NCI-H526 (cell line): ENCODE measurements at regions not wholly inside any gene's neighbourhood (a gene's known extent, or its start where the extent isn't known, plus 50 kb on each side); places are given as distances from the start of the nearest gene placed in this dataset.
"Not testable (repeated sequence)": the region's sequence is repeated elsewhere in the genome, so short reads cannot be mapped to it uniquely, and the experiment has no call there.

Experiments
- DNase-seq, 2 experiments: peaks; one replicate each; lab custom pipeline; 2025; lab: John Stamatoyannopoulos, UW

DNA sequence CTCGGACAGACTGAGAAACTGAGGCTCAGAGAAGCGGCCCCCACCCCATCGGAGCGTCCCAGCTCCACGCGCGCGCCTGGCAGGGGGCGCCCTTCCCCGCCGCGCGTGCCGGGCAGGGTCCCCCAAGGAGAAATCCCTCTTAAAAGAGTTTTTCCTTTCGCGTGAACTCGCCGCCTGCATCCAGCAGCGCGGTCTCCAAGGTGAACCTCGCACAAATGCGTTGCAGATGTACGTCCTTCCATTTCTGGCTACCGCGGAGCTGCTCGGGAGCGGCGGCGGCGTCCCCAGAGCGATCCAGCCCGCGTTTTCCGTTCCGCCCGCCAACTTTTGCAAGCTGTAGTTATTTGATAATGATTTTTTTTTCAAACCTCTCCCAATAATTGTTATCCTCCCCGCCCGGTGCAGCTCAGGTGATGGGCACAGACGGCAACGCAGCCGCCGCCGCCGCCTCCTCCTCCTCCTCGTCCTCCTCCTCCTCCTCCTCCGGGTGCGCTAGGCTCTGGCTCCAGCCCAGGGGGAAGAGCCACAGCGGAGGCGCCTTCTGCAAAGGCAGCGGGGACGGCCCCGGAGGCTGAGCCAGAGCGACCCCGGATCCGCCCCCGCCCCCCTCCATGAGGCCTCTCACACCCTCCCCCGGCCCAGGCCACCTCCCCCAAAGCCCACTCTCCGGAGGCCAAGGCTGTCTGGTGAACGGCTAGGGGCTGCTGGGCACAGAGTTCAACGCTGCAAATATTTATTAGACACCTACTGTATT is 74.0 kb upstream of the CUX1 start:
- DNase-seq: peak; percentile 56 to 82

DNA sequence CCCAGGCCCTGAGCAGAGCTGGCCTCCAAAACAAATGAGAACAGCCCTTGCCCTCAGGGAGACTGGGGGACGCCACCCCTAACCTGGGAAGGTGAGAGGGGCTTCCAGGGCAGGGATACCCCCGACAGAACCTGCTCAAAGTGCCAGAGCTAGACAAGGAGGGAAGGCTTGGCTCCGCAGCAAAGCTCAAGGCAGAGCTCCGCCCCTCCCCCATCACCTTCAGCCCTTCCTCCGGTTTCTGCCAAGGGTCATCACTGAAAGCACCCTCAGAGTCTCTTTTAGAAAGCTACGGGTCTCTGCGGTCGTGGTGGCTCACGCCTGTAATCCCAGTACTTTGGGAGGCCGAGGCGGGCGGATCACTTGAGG is 73.4 kb upstream of the CUX1 start:
- DNase-seq: no peak

DNA sequence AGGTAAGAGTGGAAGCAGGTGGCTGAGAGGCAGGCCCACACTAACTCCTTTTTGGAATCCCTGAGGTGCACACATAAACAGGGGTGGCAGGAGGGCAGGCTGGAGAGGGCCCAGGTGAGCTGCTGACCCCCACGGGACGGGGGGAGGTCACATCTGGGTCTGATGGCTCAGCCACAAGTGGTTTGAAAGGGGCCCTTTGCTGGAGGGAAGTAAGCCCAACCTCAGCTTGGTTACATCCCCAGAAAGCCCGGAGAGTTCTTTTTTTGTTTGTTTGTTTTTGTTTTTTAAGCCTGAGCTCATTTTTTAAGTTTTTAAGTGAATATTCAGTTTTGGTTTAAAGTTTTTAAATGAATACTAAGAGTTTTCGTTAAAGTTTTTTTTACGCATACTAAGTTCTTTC is 72.8 kb upstream of the CUX1 start:
- no peak for DNase-seq

DNA sequence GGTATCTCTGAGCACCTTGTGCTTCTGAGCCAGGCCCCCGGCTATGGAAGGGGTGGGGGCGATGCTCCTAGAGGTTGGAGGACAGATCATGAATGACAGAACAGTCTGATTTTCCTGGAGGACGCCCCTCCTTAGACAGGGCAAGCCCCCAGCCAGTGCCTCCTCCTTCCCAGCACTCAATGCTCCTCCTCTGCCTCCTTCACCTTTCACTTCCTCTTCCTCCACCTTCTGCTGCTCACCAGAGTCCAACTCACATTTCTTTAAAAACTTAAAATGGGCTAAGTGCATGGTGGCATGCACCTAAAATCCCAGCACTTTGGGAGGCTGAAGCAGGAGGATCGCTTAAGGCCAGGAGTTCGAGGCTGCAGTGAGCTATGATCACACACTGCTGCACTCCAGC is 71.1 kb upstream of the CUX1 start:
- no peak for DNase-seq

DNA sequence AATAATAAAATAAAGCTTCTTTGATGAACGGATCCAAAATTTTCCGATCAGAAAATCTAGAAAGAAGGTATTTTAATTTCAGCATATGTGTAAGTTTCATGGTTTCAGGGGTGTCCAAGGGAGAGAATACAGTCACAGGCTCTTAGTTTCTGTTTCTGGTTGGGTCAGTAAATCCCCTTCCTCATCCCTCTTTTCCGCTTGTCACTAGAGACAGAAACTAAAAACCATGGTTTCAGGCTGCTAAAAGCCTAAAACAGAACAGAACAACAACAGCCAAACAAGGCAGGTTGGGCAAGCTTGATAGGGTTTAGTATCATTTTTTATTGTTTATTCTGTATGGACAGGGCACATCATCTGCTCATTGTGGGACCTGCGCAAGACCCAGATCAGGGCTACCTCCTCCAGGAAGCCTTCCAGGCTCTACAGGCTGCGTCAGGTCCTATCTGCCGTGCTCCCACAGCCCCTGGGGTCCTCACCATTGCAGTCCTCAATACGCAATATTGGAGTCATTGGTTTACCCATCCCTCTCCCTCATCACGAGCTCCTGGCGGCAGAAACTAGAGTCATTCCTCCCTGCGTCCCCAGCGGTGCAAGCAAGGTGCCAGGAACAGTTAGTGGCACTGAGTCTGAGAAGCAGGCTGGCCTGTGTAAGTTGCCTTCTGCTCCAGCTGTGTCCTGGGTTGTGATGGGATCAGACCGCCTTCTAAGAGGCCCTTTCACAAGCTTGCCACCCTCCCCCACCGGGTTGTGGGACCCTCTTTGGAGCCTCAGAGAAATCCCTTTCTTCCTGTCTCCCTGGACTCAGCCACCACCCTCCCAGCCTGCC is 70.2 kb upstream of the CUX1 start:
- DNase-seq: no peak

DNA sequence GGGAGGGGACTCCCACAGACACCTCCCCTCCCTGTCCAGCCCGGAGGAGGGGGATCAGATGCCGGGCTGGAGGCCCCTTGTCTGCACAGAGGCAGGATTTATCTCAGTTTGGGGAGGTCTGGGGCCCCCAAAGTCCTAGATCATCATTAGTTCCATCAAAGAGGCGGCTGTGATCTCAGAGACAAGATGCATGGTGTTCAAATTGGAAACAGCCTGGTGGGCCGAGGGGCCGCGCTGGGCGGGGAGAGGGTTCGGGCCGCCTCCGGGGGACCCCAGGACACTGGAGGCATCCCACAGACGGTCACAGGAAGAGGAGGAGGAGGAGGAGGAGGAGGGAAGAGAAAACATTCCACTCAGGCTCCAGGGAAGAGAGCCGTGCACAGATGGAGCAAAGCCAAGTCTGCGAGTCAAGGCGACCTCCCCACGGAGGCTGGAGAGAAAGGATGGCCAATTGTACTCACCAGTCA is 69.5 kb upstream of the CUX1 start:
- DNase-seq: no peak

DNA sequence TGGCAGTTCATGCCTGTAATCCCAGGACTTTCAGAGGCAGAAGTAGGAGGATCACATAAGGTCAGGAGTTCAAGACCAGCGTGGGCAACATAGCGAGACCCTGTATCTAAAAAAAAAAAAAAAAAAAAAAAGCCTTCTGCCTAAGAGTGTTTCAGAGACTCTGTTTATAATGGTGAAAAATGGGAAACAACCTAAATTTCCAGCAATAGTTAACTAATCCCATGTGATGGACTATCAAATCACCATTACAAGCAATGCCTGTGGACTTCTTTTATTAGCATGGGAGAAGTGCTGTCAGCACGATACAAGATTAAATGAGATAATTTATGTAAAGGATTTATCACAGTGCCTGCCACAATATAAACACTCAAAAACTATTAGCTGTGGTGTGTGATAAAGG is 67.5 kb upstream of the CUX1 start:
- DNase-seq: no peak

DNA sequence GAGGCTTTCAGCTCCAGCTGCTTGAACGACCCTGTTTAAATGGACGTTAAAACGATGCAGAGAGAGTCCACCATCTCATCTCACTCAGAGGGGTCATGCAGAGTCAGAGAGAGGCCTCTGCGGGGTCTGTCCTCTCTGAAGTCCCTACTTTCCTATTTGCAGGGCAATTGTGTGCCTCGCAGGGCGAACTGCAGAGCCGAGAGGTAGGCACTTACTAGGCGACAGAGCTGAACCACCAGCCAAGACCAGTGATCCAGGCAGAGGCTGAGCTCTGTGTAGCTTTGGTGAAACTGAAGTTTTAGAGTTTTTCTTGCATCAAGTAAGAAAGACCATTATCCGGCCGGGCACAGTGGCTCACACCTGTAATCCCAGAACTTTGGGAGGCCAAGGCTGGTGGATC is 64.1 kb upstream of the CUX1 start:
- no peak for DNase-seq

DNA sequence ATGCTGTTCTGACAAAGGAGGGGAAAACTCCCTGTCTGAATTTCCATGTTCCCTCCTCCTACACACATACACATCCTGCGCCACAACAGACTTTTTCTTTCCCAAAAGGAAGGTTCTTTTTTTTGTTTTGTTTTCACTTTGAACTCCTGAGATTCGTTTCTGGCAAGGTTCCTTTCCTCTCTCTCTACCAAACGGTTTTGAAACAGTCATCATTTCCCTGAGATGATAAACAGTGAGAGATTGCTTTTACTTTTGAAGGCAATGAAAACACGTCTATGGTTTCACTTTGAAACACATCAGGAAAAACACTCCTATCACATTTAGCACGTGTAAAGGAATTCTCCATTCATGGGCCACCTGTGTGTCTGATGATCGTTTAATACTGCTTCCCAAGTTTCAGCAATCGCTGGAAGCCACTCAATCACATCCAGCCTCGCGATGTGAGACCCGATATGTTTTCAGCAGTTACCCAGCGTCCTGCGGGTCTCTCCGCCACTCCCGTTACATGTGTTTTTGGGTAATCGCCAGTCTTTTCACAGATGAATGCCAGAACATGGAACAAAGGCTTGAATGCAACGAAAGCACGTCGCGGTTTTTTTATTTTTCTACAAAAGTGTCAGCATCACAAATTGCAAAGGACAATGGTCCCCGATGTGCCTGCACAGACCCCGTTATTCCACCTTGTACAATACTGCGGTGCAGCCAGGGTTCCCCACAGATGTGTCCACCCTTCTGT is 62.8 kb upstream of the CUX1 start:
- no peak for DNase-seq

DNA sequence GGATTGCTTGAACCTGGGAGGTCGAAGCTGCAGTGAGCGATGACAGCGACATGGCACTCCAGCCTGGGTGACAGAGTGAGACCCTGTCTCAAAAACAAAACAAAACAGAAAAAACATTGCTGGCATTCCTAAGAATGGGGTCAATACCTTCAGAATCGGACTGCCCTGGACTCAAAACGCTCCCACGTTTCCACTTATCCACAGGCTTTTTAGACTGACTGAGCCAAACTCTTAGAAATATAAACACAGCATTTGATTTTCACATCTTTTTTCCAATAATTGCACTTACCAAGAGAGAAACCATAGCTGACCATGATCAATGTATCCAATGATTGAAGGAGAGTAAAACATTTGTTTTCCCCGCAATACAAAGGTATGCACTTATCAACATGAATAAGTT is 59.5 kb upstream of the CUX1 start:
- DNase-seq: no peak

DNA sequence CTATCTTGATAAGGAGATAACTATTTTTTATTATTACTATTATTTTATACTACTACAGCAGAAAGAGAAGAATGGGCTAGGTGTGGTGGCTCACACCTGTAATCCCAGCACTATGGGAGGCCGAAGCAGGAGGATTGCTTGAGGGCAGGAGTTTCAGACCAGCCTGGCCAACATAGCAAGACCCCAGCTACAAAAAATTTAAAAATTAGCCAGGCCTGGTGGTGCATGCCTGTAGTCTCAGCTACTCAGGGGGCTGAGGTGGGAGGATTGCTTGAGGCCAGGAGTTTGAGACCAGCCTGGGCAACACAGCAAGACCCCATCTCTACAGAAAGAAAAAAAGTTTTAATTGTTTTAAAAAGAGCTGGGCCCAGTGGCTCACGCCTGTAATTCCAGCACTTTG is 58.9 kb upstream of the CUX1 start:
- not testable (repeated sequence) for DNase-seq

DNA sequence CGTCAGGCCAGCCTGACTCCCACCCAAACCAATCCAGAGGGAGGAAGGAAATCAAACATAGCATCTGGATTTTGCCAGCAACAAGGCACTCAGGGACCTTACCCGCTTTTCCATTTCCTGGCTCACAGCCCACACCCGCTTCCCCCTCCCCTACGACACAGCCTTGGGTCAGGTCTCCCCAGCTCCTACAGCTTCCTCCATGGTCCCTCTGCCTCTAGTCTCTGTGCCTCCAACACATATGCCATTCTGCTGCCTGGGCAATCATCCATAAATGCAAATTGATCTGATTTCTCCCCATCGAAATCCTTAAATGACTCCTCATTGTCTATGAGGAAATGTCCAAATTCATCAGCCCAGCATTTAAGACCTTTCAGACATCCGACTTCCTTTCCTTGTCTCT is 53.2 kb upstream of the CUX1 start:
- DNase-seq: no peak

DNA sequence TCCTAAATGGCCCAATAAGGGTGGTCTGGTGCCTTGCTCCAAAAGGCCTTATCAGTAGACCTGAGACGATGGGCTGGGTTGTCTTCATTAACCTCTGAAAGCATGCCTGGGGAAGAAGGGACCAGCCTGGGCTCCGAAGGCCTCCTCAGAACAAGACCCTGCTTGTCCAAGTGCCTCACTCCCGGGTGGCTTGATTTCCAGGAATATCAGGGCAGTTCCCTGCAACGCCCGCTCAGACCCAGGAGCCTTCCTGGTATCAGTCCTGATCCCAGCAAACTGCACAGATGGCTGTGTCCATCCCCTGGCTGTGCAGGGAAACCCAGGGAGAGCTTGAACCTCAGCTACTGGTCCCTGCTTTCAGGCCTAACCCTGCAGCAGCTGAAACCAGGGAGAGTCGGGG is 49.9 kb upstream of the CUX1 start:
- no peak for DNase-seq
